ENCODE measurements at regions not wholly inside any gene's neighbourhood (a gene's known extent, or its start where the extent isn't known, plus 50 kb on each side); places are given as distances from the start of the nearest gene placed in this dataset.

DNA sequence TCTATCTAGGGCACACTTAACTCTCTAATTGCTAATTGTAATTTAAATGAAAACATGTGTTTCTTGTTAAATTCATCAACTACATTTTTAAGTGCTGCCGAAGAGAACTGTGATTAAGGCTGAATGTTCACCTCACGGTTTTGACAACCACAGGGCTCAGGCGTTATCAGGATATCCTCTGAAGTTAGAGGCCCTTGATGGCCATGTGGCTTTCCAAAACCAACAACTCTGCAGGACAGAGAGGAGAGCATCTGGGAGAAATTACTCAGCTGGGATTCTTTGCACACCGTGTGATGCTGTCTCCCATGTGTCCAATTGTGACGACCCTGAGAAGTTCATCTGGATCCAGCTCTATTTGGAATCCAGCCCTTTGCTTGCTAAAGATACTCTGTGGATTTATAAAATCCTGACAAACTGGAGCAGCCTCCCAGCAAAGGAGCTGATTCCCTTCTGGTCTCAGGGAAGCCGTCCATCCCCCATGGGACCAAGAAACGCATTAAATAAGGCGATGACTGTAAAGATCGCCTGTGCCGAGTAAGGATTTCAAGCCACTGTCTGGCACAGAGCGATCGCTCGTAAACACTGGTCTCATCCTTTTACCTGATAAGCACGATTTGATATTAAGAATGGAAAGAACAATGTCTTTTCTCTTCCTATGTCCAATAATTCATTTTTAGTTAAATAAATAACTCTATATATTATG is 401.1 kb downstream of the CD83 start (continued):
- TF ChIP-seq, protein P1, sequence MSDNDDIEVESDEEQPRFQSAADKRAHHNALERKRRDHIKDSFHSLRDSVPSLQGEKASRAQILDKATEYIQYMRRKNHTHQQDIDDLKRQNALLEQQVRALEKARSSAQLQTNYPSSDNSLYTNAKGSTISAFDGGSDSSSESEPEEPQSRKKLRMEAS (IDR thresholded peaks at IDR 0.05; ENCODE audit: low read depth): no peak
- TF ChIP-seq USF1 (IDR thresholded peaks at IDR 0.05; ENCODE audit: borderline replicate concordance, low read depth): no peak

GRCh38 chr6:14520029-14520428 is 402.5 kb downstream of the CD83 start:
- ChIA-PET CTCF (no interaction called here), POLR2A (no interaction called here)
- TF ChIP-seq EZH2phosphoT487 (IDR thresholded peaks at IDR 0.05; ENCODE audit: borderline replicate concordance, low read depth) (no peak), MEF2A (IDR thresholded peaks at IDR 0.05; ENCODE audit: borderline replicate concordance, low read depth) (no peak), POLR2AphosphoS5 (IDR thresholded peaks at IDR 0.05; ENCODE audit: low read depth, low read length) (no peak), GABPA (IDR thresholded peaks at IDR 0.05; ENCODE audit: low read depth) (no peak), NRF1 (IDR thresholded peaks at IDR 0.05; ENCODE audit: low read depth, low read length) (no peak), RAD21 (IDR thresholded peaks at IDR 0.05; ENCODE audit: low read length) (no peak), USF1 (IDR thresholded peaks at IDR 0.05; ENCODE audit: borderline replicate concordance, low read depth) (no peak), TAF1 (IDR thresholded peaks at IDR 0.05; ENCODE audit: borderline replicate concordance, low read depth, low read length) (no peak), GATA2 (CRISPR knock-in tag; IDR thresholded peaks at IDR 0.05) (no peak), FOXJ3 (CRISPR knock-in tag; IDR thresholded peaks at IDR 0.05) (no peak), USF2 (IDR thresholded peaks at IDR 0.05; ENCODE audit: borderline replicate concordance, low read depth, low read length) (no peak), MXI1 (IDR thresholded peaks at IDR 0.05; ENCODE audit: low read depth, low read length) (no peak), FOSL2 (IDR thresholded peaks at IDR 0.05; ENCODE audit: borderline replicate concordance, low read depth) (no peak), SMC3 (IDR thresholded peaks at IDR 0.05; ENCODE audit: low read depth, low read length) (no peak), YY1 (IDR thresholded peaks at IDR 0.05; ENCODE audit: low read depth) (no peak), ELF1 (IDR thresholded peaks at IDR 0.05) (no peak), ZBTB33 (IDR thresholded peaks at IDR 0.05; ENCODE audit: borderline replicate concordance, low read depth) (no peak)
- TF ChIP-seq, protein P2, sequence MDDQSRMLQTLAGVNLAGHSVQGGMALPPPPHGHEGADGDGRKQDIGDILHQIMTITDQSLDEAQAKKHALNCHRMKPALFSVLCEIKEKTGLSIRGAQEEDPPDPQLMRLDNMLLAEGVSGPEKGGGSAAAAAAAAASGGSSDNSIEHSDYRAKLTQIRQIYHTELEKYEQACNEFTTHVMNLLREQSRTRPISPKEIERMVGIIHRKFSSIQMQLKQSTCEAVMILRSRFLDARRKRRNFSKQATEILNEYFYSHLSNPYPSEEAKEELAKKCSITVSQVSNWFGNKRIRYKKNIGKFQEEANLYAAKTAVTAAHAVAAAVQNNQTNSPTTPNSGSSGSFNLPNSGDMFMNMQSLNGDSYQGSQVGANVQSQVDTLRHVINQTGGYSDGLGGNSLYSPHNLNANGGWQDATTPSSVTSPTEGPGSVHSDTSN (IDR thresholded peaks at IDR 0.05): no peak
- no peaks in the 10 kb centered on the region for H3K27me3 ChIP-seq (ENCODE audit: insufficient read depth)
- no peak overlapping the region for H3K4me2 ChIP-seq
- no peaks in the 10 kb centered on the region for H3K36me3 ChIP-seq (replicated peaks in 1 of 2; ENCODE audit: control insufficient read depth in 1 of 2, insufficient read depth in 2 of 2, low read length in 1 of 2)
- H3K9me3 ChIP-seq: no peaks in the 10 kb centered on the region
- no peak overlapping the region for H3K27ac ChIP-seq (ENCODE audit: low read depth in 2 of 2, low read length in 1 of 2)
- no peaks in the 10 kb centered on the region for H3F3A ChIP-seq (replicated peaks; ENCODE audit: insufficient read depth)
- WGBS (ENCODE audit: low lambda C conversion rate): 44% methylated on average over 2 of the region's 2 CpGs
- H3K79me2 ChIP-seq (ENCODE audit: insufficient read depth): no peaks in the 10 kb centered on the region
- no peaks in the 10 kb centered on the region for H4K20me1 ChIP-seq (ENCODE audit: insufficient read depth)
- H2AFZ ChIP-seq (ENCODE audit: low read depth): no peak overlapping the region
- no peaks in the 10 kb centered on the region for H3K9me2 ChIP-seq
- no peak overlapping the region for H3K9ac ChIP-seq
- no peak overlapping the region for H3K4me3 ChIP-seq (ENCODE audit: low read depth in 2 of 2, low read length in 1 of 2)
- DNase-seq: no peak
- H3K4me1 ChIP-seq (ENCODE audit: control insufficient read depth in 1 of 2, insufficient read depth in 2 of 2, low read depth in 1 of 2, low read length in 1 of 2): peaks cover 0 to 17% of the 10 kb centered on the region in 2 experiments; a peak in 2 of 4 replicates

Measured in SK-N-SH (cell line).